Type B pancreatic cell (in vitro differentiated cells): ENCODE measurements at regions not wholly inside any gene's neighbourhood (a gene's known extent, or its start where the extent isn't known, plus 50 kb on each side); places are given as distances from the start of the nearest gene placed in this dataset.
"Not testable (repeated sequence)": the region's sequence is repeated elsewhere in the genome, so short reads cannot be mapped to it uniquely, and the experiment has no call there.

ENCODE experiments used
- DNase-seq: peaks from one replicate; pipeline ENCODE4 v3.0.0; 2021; ENCODE audit warnings: mixed read lengths; ENCODE audit not compliant: unreplicated experiment; ENCODE audit errors: extremely low spot score
- H3K27ac Mint-ChIP-seq: 2 replicates; pipeline ENCODE4 v1.8.0; 2021; ENCODE audit warnings: mild to moderate bottlenecking, mixed read lengths
- H3K27me3 Mint-ChIP-seq: 2 replicates; pipeline ENCODE4 v1.8.0; 2021; ENCODE audit warnings: mixed read lengths
- H3K36me3 Mint-ChIP-seq: 2 replicates; pipeline ENCODE4 v1.8.0; 2021; ENCODE audit warnings: mixed read lengths
- H3K4me1 Mint-ChIP-seq: one replicate; pipeline ENCODE4 v1.8.0; 2021; ENCODE audit warnings: mixed read lengths; ENCODE audit not compliant: unreplicated experiment
- H3K4me3 Mint-ChIP-seq: 2 replicates; pipeline ENCODE4 v1.8.0; 2021; ENCODE audit warnings: mild to moderate bottlenecking, mixed read lengths
- H3K9me3 Mint-ChIP-seq: 2 replicates; pipeline ENCODE4 v1.8.0; 2021; ENCODE audit warnings: mixed read lengths
- TF ChIP-seq, protein P1 (sequence below): fragments of 200-600 bp; sonication (generic); conservative IDR thresholded peaks from 2 replicates; pipeline ENCODE4 v1.5.0; 2021; ENCODE audit warnings: antibody characterized with exemption, mild to moderate bottlenecking

DNA sequence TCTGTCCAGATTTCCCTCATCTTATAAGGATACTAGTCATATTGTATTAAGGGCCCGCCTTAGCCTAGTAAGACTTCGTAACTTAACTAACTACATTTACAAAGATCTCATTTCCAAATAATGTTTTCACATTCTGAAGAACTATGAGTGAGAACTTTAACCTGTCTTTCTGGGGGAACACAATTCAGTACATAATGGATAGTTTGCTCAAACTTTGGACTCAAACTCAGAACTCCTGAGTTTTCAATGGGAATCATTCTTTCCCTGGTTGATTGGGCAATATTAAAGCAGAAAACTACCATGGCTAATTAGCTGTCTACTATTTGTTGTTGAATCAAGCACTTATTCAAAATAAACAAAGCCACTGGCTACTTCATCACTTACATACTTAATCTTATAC lies 522.9 kb downstream of the REEP3 start:
- peaks cover 4% of the 10 kb centered on the region for H3K4me1 Mint-ChIP-seq
- H3K27ac Mint-ChIP-seq, result no peak overlapping the region
- no peak for DNase-seq

DNA sequence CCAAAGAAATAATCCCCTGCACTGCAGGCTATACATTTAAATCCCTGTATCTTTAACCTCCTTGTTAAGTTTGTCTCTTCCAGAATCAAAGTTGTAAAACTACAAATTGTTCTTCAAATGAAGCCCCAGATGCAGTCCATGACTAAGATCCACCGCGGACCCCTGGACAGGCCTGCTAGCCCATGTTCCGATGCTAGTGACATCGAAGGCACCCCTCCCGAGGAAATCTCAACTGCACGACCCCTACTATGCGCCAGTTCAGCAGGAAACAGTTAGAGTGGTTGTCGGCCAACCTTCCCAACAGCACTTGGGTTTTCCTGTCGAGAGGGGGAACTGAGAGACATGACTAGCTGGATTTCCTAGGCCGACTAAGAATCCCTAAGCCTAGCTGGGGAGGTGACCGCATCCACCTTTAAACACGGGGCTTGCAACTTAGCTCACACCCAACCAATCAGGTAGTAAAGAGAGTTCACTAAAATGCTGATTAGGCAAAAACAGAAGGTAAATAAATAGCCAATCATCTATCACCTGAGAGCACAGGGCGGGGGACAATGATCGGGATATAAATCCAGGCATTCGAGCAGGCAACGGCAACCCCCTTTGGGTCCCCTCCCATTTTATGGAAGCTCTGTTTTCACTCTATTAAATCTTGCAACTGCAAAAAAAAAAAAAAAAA lies 523.9 kb downstream of the REEP3 start:
- H3K27me3 Mint-ChIP-seq, H3K27ac Mint-ChIP-seq, DNase-seq, H3K4me3 Mint-ChIP-seq, H3K36me3 Mint-ChIP-seq, H3K4me1 Mint-ChIP-seq, H3K9me3 Mint-ChIP-seq: not testable (repeated sequence)

More for the DNA sequence above, 522.9 kb downstream of the REEP3 start:
- TF ChIP-seq, protein P1, sequence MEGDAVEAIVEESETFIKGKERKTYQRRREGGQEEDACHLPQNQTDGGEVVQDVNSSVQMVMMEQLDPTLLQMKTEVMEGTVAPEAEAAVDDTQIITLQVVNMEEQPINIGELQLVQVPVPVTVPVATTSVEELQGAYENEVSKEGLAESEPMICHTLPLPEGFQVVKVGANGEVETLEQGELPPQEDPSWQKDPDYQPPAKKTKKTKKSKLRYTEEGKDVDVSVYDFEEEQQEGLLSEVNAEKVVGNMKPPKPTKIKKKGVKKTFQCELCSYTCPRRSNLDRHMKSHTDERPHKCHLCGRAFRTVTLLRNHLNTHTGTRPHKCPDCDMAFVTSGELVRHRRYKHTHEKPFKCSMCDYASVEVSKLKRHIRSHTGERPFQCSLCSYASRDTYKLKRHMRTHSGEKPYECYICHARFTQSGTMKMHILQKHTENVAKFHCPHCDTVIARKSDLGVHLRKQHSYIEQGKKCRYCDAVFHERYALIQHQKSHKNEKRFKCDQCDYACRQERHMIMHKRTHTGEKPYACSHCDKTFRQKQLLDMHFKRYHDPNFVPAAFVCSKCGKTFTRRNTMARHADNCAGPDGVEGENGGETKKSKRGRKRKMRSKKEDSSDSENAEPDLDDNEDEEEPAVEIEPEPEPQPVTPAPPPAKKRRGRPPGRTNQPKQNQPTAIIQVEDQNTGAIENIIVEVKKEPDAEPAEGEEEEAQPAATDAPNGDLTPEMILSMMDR, result no peak
- Mint-ChIP-seq H3K4me3 (no peak overlapping the region), H3K36me3 (no peaks in the 10 kb centered on the region), H3K27me3 (peaks cover 3% of the 10 kb centered on the region), H3K9me3 (no peaks in the 10 kb centered on the region)

DNA sequence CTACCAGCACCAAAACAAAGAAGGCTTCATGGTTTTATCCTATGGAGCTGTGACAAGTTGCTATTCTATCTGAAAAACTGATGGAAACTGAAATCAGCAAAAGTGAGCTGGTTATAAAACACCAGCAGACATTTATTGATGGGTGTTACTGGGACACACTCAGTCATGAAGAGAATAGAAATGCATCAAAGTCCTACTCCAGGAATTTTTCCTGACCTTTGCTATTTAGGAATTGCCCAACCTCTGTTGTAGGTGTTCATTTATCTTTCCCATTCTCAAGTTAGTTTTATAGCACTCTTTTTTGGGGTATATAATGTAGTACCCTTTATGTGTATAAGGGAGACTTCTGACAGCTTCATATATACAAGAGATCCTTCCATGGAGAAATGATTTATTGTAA lies 533.2 kb downstream of the REEP3 start:
- no peaks in the 10 kb centered on the region for H3K36me3 Mint-ChIP-seq
- TF ChIP-seq, protein P1, result no peak

DNA sequence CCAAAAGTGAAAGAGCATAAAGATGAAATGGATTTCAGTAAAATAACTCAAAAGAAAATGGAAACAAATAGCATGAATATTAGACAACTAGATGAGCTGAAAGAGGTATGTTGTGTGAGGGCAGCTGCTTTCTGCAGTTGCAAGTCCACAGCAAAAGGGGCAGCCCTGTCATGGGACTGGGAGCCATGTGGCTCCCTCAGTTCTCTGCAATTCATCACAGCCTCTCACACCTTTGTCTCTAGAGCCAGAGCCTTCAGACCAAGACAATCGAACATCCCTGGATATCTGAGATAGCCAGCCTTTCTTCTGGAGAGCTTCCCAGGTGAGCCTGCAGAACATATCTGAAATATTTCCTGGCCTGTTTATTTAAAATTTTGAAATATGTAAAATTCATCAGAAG lies 538.7 kb downstream of the REEP3 start:
- Mint-ChIP-seq H3K36me3 (no peaks in the 10 kb centered on the region), H3K9me3 (no peaks in the 10 kb centered on the region), H3K27ac (no peak overlapping the region), H3K4me3 (no peak overlapping the region), H3K4me1 (peaks cover 6% of the 10 kb centered on the region), H3K27me3 (peaks cover 6% of the 10 kb centered on the region)
- TF ChIP-seq, protein P1, result no peak
- DNase-seq, result no peak

More for the DNA sequence above, 533.2 kb downstream of the REEP3 start:
- H3K27me3 Mint-ChIP-seq, result peaks cover 6% of the 10 kb centered on the region
- no peak overlapping the region for H3K27ac Mint-ChIP-seq
- no peaks in the 10 kb centered on the region for H3K9me3 Mint-ChIP-seq
- peaks cover 6% of the 10 kb centered on the region for H3K4me1 Mint-ChIP-seq
- H3K4me3 Mint-ChIP-seq, result no peak overlapping the region
- DNase-seq, result no peak

DNA sequence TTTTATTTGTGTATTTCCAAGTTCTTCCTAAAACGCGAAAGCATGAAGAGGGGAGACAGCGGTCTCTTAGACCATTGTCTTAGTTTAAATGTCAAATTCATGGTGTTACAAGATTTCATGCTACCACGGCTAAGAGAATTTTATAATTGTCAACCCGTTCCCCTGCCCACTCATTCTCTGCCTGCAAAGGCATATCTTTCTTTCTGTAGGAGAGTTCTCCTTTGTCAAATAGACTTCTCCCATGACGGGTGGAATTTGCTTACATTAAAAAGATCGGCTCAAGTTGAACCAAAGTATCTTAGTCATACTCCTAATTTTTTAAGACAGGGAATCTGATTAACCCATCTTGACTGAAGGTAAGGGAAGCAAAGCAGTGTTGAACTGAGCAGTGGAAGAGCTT lies 539.2 kb downstream of the REEP3 start:
- TF ChIP-seq, protein P1, result no peak
- Mint-ChIP-seq H3K27me3 (peaks cover 2% of the 10 kb centered on the region), H3K4me3 (no peak overlapping the region), H3K27ac (no peak overlapping the region), H3K36me3 (no peaks in the 10 kb centered on the region), H3K9me3 (peaks cover 3% of the 10 kb centered on the region), H3K4me1 (peaks cover 2% of the 10 kb centered on the region)
- no peak for DNase-seq

DNA sequence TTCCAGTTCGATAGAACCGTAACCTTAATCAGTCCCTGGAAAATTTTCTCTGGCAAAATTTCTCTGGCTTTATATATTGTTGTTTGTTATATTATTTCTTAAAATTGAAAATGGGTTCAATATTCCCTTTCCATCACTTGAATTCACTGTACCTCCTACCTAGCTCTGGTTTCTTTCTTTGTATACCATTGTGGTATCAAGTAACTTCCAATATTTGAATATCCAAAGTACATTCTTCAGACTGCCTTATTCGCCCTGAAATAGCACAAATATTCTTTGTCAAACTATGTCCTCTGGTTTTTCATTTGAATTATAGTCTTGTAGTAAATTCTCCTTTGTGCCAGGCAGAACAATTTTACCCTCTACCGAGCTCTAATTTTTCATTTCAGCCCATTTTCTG lies 541.6 kb downstream of the REEP3 start:
- H3K4me3 Mint-ChIP-seq, result no peak overlapping the region

More for the DNA sequence above, 541.6 kb downstream of the REEP3 start:
- Mint-ChIP-seq H3K27ac (no peak overlapping the region), H3K36me3 (no peaks in the 10 kb centered on the region), H3K27me3 (peaks cover 2% of the 10 kb centered on the region), H3K4me1 (peaks cover 5% of the 10 kb centered on the region), H3K9me3 (peaks cover 7% of the 10 kb centered on the region)
- TF ChIP-seq, protein P1, result no peak
- no peak for DNase-seq
